ENCODE measurements at regions not wholly inside any gene's neighbourhood (a gene's known extent, or its start where the extent isn't known, plus 50 kb on each side); places are given as distances from the start of the nearest gene placed in this dataset.
A peak's percentile ranks its signal among the peaks of the same experiment; 100 is the strongest.

DNA sequence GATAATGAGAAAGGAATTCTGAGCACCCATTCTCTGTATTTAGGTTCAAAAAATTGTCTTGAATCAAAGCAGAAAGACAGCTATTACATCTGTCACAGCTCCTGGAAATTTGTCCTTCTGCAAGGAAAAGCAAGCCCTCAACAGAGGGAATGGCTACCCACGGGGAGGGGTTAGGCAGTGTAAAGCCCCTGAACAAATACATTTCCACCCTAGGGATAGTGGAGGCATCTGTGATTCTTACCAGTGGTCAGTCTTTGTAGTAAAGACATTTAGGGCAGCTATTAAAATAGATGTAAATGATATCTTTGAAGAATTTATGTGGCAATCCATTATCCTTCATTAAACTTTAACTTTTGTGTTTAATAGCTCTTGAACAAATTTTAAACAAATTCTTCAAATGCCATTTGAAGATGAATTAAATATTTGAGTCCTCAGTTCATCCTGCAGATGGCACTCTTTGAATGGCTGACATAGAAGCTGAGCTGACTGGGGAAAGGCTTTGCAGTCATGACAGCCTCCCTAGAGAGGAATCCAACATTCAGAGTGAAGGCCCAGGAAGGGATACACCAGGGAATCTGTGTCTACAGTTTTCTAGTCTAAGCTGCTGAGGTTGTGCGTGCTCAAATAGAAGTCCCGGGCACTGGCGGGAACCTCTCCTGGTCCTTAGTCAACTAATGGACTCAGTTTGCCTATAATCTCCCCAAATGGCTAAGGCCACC, 359.7 kb upstream of the ROPN1 start:
- Histone ChIP-seq H3K27ac (peak overlapping the region; percentile 0 to 24), H3K36me3 (peaks cover 5% of the 10 kb centered on the region), H3K4me3 (no peak overlapping the region), H3K9me3 (no peaks in the 10 kb centered on the region), H3K27me3 (replicated peaks; ENCODE audit: insufficient read depth) (no peaks in the 10 kb centered on the region), H3K4me1 (ENCODE audit: control insufficient read depth in 1 of 2, low read depth in 2 of 2) (peaks cover 2 to 27% of the 10 kb centered on the region in 2 donors)
- ATAC-seq (ENCODE audit: insufficient number of reproducible peaks, low FRiP score, low read depth), result no peak
- TF ChIP-seq, protein P1, sequence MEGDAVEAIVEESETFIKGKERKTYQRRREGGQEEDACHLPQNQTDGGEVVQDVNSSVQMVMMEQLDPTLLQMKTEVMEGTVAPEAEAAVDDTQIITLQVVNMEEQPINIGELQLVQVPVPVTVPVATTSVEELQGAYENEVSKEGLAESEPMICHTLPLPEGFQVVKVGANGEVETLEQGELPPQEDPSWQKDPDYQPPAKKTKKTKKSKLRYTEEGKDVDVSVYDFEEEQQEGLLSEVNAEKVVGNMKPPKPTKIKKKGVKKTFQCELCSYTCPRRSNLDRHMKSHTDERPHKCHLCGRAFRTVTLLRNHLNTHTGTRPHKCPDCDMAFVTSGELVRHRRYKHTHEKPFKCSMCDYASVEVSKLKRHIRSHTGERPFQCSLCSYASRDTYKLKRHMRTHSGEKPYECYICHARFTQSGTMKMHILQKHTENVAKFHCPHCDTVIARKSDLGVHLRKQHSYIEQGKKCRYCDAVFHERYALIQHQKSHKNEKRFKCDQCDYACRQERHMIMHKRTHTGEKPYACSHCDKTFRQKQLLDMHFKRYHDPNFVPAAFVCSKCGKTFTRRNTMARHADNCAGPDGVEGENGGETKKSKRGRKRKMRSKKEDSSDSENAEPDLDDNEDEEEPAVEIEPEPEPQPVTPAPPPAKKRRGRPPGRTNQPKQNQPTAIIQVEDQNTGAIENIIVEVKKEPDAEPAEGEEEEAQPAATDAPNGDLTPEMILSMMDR (IDR thresholded peaks at IDR 0.05), result peak; percentile 47
- DNase-seq (ENCODE audit: low spot score), result no peak

DNA sequence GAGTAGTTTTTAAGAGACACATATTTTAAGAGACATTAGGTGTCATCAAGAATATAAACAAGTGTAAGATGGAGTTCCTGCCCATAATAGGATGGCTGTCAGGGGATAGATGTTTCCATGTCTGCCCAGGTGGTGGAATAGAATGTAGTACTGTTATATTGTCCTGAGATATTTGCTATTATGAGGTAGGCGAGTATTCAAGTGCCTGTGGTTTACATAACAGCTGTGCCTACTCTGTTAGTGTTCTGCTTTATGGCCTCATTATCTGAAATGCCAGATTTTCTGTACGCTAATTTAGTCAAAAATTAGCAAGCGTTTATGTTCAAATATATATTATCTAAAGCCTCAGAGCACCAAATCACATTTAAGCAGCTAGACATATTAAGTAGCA, 360.2 kb upstream of the ROPN1 start:
- no peak for DNase-seq (ENCODE audit: low spot score)
- Histone ChIP-seq H3K9me3 (no peaks in the 10 kb centered on the region), H3K4me3 (no peak overlapping the region), H3K4me1 (ENCODE audit: control insufficient read depth in 1 of 2, low read depth in 2 of 2) (peaks cover 2 to 27% of the 10 kb centered on the region in 2 donors), H3K36me3 (peaks cover 5% of the 10 kb centered on the region), H3K27me3 (replicated peaks; ENCODE audit: insufficient read depth) (no peaks in the 10 kb centered on the region), H3K27ac (no peak overlapping the region)
- ATAC-seq (ENCODE audit: insufficient number of reproducible peaks, low FRiP score, low read depth), result no peak
- TF ChIP-seq, protein P1 (IDR thresholded peaks at IDR 0.05), result no peak

DNA sequence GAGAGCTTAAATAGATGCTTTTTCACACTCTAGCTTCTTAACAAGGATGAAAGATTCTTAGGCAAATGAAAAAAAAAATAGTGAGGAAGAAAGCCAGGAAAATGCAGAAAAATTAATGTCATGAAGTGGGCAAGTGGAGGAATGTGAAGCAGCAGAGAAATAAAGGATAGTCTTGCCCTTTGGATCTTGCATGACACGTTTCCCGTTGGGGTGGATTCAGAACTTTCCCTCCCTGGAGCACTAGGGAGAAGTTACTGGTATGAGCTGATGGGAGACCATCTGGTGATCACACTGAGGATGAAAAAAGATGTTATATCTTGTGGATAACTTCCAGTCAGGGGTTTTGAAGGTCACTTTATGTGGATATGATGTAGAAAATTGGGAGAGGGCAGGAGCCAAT, 361.8 kb upstream of the ROPN1 start:
- no peak for ATAC-seq (ENCODE audit: insufficient number of reproducible peaks, low FRiP score, low read depth)

DNA sequence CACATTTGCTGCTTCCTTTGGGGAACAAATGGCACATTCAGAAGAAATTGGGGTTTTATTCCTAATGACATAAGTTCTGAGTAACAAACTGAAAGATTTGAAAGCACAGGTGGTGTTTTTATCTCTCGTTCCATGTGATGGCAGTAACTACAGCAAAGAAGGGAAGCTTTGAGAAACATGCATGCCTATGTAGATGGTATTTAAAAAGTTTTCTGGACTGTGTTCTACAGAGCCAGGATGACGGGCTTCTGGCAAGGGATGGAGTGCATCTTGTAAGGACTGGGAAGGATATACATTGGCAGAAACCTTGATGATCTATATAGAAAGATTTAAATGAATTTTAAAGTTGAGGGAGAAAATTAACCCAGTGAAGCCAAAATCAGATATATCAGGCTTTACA, 362.2 kb upstream of the ROPN1 start:
- Histone ChIP-seq H3K4me1 (ENCODE audit: control insufficient read depth in 1 of 2, low read depth in 2 of 2) (peaks cover 2 to 19% of the 10 kb centered on the region in 2 donors), H3K4me3 (no peak overlapping the region), H3K36me3 (no peaks in the 10 kb centered on the region), H3K27me3 (replicated peaks; ENCODE audit: insufficient read depth) (no peaks in the 10 kb centered on the region), H3K9me3 (no peaks in the 10 kb centered on the region), H3K27ac (no peak overlapping the region)
- no peak for ATAC-seq (ENCODE audit: insufficient number of reproducible peaks, low FRiP score, low read depth)
- TF ChIP-seq, protein P1 (IDR thresholded peaks at IDR 0.05), result no peak
- DNase-seq (ENCODE audit: low spot score), result no peak

More for the DNA sequence above, 361.8 kb upstream of the ROPN1 start:
- no peaks in the 10 kb centered on the region for H3K27me3 ChIP-seq (replicated peaks; ENCODE audit: insufficient read depth)
- peaks cover under 1% of the 10 kb centered on the region for H3K36me3 ChIP-seq
- no peak overlapping the region for H3K27ac ChIP-seq
- H3K9me3 ChIP-seq, result no peaks in the 10 kb centered on the region
- TF ChIP-seq, protein P1 (IDR thresholded peaks at IDR 0.05), result no peak
- peaks cover 2 to 19% of the 10 kb centered on the region in 2 donors for H3K4me1 ChIP-seq (ENCODE audit: control insufficient read depth in 1 of 2, low read depth in 2 of 2)
- DNase-seq (ENCODE audit: low spot score), result no peak
- no peak overlapping the region for H3K4me3 ChIP-seq

DNA sequence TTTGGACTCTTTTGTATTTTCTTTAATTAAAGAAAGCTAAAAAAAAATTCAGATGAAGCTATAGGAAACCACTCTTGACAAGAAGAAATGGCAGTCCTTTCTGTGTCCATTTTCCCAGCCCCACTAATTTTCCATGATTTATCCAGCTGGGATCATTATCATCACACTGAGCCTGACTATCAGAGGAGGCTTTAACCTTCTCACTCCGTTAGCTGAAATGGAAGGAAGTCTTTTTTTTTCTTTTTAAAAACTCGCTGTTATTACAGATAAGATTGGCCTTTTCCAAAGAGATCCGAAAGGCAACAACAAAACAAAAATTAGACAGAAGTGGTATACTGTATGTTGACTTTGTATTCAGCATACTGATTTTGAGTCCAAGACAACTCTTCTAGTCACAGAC, 366.2 kb upstream of the ROPN1 start:
- Histone ChIP-seq H3K4me3 (no peak overlapping the region), H3K36me3 (no peaks in the 10 kb centered on the region), H3K27ac (no peak overlapping the region), H3K4me1 (ENCODE audit: control insufficient read depth in 1 of 2, low read depth in 2 of 2) (peaks cover 5 to 8% of the 10 kb centered on the region in 2 donors), H3K9me3 (no peaks in the 10 kb centered on the region), H3K27me3 (replicated peaks; ENCODE audit: insufficient read depth) (no peaks in the 10 kb centered on the region)
- no peak for DNase-seq (ENCODE audit: low spot score)
- TF ChIP-seq, protein P1 (IDR thresholded peaks at IDR 0.05), result no peak
- no peak for ATAC-seq (ENCODE audit: insufficient number of reproducible peaks, low FRiP score, low read depth)
